ENCODE measurements at regions not wholly inside any gene's neighbourhood (a gene's known extent, or its start where the extent isn't known, plus 50 kb on each side); places are given as distances from the start of the nearest gene placed in this dataset.

DNA sequence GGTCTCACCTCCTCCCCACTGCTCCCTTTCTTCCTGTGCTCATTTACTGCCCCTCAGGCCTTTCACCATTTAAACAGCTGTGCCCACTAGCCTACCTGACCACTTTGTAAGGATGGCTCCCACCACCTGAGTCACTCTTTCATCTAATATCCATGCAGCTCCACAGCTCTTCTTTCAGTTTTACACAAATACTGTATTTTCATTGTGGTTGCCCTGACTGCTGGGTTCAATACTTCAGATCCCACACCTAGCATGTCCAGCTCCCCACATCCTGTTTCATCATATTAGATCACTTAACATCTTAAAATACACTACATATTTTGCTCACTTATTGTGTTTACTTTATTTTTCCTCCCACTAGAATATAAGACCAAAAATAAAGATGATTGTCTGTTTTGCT is 1110.6 kb downstream of the TSN start:
- no peak for DNase-seq (ENCODE audit: low read depth in 3 of 3)

GRCh38 chr2:122867941-122868340 is 1112.5 kb downstream of the TSN start:
- DNase-seq (ENCODE audit: low read depth in 3 of 3): no peak

DNA sequence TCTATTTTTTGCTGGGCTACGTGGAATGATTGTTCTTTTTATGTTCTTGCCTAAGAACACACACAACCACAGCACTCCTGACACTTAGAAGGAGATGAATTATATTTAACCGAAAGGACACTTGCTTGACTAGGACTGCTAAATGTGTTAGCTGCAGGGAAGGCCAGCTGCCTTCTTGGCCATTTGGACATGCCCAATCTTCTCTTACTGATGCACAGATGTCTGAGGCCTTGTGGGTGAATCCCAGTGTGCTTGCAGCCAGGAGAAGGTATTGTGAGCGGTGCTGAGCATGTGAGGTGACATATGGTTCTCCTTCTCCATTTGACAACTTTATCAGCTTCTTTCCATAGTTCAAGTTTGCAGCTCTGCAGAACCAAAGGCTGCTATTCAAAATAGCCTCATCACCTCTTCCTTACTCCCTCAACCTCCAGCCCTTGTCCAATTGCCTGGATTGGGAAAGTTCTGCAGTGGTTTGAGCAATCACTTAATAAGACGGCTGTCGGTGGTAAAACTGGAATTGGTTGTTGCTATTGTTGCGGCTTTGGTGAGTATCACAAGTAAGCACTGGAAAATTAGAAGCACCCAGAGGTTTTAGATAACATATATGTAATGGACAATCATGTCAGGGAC is 1113.3 kb downstream of the TSN start:
- DNase-seq (ENCODE audit: low read depth in 3 of 3): no peak

- DNase-seq (ENCODE audit: low read depth in 3 of 3): no peak
Observed at GRCh38 chr2:122873951-122874350, 1118.5 kb downstream of the TSN start.

GRCh38 chr2:122875091-122875865 is 1119.8 kb downstream of the TSN start:
- no peak for DNase-seq (ENCODE audit: low read depth in 3 of 3)

DNA sequence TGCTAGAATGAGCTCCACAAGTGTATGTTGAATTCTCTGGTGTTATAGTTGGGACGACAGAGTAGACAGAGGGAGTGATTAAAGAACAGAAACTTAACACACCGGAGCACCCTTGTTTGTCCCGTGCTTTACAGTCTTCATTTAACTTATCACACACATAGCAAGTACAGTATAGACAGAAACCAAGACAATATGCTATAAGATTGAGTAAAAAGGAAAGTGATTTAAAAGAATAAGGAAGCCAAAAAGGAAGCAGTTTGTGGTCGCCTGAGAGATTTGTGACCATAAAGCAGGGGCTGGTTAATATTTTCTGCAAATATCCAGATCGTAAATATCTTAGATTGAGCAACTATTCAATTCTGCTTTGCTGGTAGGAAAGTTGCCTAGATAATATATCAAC is 1128.4 kb downstream of the TSN start:
- DNase-seq (ENCODE audit: low read depth in 3 of 3): no peak

GRCh38 chr2:122884889-122885288 is 1129.4 kb downstream of the TSN start:
- no peak for DNase-seq (ENCODE audit: low read depth in 3 of 3)

DNA sequence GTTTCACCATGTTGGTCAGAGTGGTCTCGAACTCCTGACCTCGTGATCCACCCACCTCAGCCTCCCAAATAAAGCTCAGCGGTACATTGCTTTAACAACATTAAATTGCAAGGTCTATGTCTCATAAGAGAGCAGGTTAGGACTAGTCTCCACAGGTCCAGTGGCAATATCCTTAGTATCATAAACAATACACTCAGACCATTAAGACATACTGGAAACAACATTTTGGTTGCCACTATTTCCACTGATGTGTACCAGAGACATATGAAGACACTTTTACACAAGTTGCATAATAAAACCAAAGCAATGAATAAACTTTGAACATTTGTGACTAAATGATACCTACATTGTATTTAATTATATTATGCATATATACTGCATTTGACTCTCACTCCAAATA is 1130.0 kb downstream of the TSN start:
- no peak for DNase-seq (ENCODE audit: low read depth in 3 of 3)

DNA sequence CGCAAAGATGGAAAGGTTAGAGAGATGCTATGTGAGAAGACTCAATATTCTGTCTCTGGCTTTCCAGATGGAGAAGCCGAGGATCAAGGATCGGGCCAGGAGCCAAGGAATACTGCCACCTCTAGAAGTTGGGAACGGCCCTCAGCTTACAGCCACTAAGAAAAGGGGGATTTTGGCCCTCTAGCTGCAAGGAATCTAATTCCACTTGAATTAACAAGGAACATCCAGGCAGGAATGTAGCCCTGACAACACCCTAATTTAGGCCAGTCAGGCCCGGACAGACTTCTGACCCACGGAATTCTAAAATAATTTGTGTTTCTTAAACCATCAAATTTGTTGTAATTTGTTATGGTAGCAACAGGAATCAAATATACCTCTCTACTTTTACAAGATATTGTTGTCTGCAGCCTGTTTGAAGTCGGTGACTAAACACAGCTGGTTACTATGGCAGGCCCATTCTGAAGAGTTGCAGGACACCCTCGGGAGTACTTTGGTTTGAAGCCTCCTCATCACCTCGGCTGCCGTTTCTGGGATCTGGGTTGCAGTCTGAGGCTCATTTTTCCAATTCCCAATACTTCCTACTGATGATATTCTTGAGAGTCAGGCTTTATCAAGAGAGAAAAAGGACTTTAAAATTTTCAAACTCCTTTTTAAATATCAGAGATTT is 1131.2 kb downstream of the TSN start:
- no peak for DNase-seq (ENCODE audit: low read depth in 3 of 3)

- no peak for DNase-seq (ENCODE audit: low read depth in 3 of 3)
Observed at GRCh38 chr2:122899614-122900013, 1125.5 kb upstream of the CNTNAP5 start.

GRCh38 chr2:122905431-122905830 is 1119.7 kb upstream of the CNTNAP5 start:
- DNase-seq (ENCODE audit: low read depth in 3 of 3): no peak

DNA sequence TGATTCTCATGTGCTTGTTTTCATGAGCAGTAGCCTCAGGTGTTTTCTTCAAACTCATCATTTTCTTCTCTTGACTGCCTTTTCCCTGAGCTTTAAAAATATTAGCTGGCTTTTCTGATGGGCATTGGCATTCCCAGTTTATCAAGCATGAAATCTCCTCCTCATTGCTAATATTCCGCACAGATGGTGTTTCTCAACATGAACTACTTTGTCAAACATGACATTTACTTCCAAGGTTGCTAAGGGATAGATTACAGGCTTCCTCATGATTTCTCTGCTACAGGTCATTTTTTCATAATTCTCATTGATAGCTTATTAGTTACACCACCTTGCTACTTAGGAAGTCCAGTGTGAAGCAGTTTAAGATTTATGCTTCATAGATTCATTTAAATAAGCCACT is 1116.9 kb upstream of the CNTNAP5 start:
- DNase-seq (ENCODE audit: low read depth in 3 of 3): no peak

DNA sequence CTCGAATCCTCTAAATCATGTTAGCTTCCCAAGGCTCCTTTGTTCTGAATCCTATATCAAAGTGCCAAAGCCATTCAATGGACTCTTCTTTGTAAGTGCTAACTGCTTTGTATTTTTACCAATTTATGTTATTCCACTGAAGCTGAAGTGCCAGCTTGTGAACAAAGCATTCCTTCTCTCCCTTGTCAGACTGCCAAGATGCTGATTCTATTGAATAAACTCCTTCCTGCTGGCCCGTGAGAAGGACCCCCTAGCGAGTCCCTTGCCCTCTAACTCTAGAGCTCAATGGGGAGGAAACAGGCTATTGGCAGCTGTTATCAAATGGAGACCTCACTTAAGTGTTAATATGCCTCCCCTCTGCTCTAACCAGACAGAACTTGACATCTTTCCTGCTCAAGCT is 1097.9 kb upstream of the CNTNAP5 start:
- DNase-seq (ENCODE audit: low read depth in 3 of 3): no peak

- DNase-seq (ENCODE audit: low read depth in 3 of 3): no peak
Observed at GRCh38 chr2:122927710-122928557, 1097.2 kb upstream of the CNTNAP5 start.

DNA sequence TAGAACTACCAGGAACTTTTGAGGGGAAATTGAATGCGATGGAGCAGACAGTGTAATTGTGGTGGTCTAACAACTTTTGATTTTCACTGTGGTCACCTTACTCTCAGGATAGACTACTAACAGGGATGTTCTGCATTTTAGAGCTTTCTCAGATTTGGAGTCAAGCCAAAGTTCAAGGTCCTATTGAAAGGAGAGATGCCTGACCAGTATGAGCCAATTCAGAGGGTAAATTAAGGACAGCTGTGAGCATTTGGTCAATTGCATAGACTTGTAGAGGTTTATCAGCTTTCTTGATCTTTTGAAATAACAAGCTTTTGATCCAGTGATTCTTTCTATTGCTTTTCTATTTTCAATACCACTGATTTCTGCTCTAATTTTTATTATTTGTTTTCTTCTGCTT is 1095.7 kb upstream of the CNTNAP5 start:
- no peak for DNase-seq (ENCODE audit: low read depth in 3 of 3)

GRCh38 chr2:122935506-122935905 is 1089.6 kb upstream of the CNTNAP5 start:
- no peak for DNase-seq (ENCODE audit: low read depth in 3 of 3)

DNA sequence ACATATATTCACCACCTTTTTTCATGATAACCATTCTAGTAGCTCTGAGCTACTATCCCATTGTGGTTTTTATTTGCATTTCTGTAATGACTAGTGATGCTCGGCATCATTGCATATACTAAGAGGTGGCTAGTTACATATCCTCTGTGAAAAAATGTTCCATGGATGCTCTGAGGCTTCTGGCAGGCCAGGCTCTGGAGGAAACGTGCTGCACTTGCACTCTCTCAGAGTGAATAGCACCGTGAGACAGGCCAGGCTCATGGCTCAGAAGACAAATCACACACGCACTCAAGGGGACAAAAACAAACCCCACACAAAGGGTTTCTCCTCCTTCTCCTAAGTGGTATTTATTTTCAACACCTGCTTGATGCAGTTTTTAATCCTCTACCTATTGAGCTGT is 1085.3 kb upstream of the CNTNAP5 start:
- no peak for DNase-seq (ENCODE audit: low read depth in 3 of 3)

DNA sequence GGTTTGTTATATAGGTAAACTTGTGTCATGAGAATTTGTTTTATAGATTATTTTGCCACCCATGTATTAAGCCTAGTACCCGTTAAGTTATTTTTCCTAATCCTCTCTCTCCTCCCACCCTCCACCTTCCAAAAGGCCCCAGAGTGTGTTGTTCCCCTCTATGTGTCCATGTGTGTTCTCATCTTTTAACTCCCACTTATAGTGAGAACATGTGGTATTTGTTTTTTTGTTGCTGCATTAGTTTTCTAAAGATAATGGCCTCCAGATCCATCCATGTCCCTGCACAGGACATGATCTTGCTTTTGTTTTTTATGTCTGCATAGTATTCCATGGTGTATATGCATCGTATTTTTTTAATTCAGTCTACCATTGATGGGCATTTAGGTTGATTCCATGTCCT is 1075.6 kb upstream of the CNTNAP5 start:
- no peak for DNase-seq (ENCODE audit: low read depth in 3 of 3)

GRCh38 chr2:122955776-122956175 is 1069.3 kb upstream of the CNTNAP5 start:
- DNase-seq (ENCODE audit: low read depth in 3 of 3): no peak

- no peak for DNase-seq (ENCODE audit: low read depth in 3 of 3)
Observed at GRCh38 chr2:122960759-122961641, 1064.1 kb upstream of the CNTNAP5 start.

DNA sequence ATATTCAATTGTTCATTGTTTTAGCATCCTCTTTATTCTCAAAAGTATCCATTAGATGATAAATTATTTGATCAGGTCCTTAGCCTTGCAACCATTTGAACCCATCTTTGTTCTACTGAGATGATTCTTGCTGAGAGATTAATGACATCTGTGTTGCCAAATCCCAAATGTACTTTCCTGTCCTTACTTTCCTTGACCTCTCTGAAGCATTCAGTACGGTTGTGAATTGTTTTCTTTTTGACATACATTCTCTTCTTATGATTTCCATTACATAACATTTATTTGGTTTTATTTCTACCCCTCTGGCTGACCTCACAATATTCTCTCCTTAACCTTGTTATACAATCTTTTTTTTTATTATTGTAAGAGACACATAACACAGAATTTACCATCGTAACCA is 1058.6 kb upstream of the CNTNAP5 start:
- DNase-seq (ENCODE audit: low read depth in 3 of 3): no peak

All from stimulated activated CD4-positive, alpha-beta T cell treated with anti-CD3 and anti-CD28 coated beads, TNF-alpha, amount 100 ng/mL, for 4 hours (primary cell).